ENCODE measurements at regions not wholly inside any gene's neighbourhood (a gene's known extent, or its start where the extent isn't known, plus 50 kb on each side); places are given as distances from the start of the nearest gene placed in this dataset.

DNA sequence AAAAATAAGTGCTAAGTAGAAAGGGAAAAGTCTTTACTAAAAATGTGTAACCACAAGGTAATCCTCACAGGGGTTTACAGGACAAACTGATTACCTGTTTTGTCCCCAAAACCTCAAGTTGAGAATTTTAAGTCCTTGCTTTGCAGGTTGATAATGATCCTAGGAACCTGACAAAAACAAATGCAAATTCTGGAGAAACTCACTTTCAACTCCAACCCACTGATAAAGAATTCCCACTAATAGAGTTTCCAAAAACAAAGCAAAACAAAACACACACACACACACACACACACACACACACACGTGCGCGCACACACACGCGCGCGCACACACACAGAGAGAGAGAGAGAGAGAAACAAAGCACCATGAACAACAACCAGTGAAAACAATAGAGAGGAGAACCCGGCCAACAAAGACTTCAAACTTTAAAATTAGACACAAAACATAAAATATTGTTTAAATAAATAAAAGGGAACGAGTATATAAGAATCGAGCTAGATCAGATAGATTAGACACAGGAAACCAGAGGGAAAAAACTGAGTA is 187.0 kb upstream of the FOXN3 start:
- H3K4me1 ChIP-seq (ENCODE audit: control insufficient read depth, low read length), result no peaks in the 10 kb centered on the region
- no peak for TF ChIP-seq CTCF (IDR thresholded peaks at IDR 0.05; ENCODE audit: low read depth, low read length, poor library complexity, severe bottlenecking)
- no peaks in the 10 kb centered on the region for H3K79me2 ChIP-seq (ENCODE audit: control insufficient read depth, low read length)
- no peaks in the 10 kb centered on the region for H3F3A ChIP-seq (ENCODE audit: control insufficient read depth, insufficient read depth)
- no peaks in the 10 kb centered on the region for H3K9me2 ChIP-seq (replicated peaks; ENCODE audit: control insufficient read depth, low read length)
- H3K27ac ChIP-seq (ENCODE audit: low read depth, low read length), result no peak overlapping the region
- no peak overlapping the region for H3K4me2 ChIP-seq (ENCODE audit: low read length)
- H4K20me1 ChIP-seq (ENCODE audit: control insufficient read depth, insufficient read depth, low read depth, low read length), result no peaks in the 10 kb centered on the region
- no peaks in the 10 kb centered on the region for H3K27me3 ChIP-seq (ENCODE audit: control insufficient read depth, low read length)
- H3K9me3 ChIP-seq (ENCODE audit: control insufficient read depth, insufficient read depth, low read length), result peaks cover 14% of the 10 kb centered on the region; the same call in 1 of the 2 replicates
- H3K36me3 ChIP-seq (ENCODE audit: control insufficient read depth, low read length), result no peaks in the 10 kb centered on the region
- no peak overlapping the region for H3K4me3 ChIP-seq (ENCODE audit: low read length)

GRCh38 chr14:89600950-89601826 is 184.2 kb upstream of the FOXN3 start:
- Histone ChIP-seq H3K27me3 (ENCODE audit: control insufficient read depth, low read length) (no peaks in the 10 kb centered on the region), H3F3A (ENCODE audit: control insufficient read depth, insufficient read depth) (no peaks in the 10 kb centered on the region), H4K20me1 (ENCODE audit: control insufficient read depth, insufficient read depth, low read depth, low read length) (no peaks in the 10 kb centered on the region), H3K36me3 (ENCODE audit: control insufficient read depth, low read length) (no peaks in the 10 kb centered on the region), H3K27ac (ENCODE audit: low read depth, low read length) (no peak overlapping the region), H3K4me3 (ENCODE audit: low read length) (no peak overlapping the region), H3K9me3 (ENCODE audit: control insufficient read depth, insufficient read depth, low read length) (peaks cover 31% of the 10 kb centered on the region), H3K4me2 (ENCODE audit: low read length) (no peak overlapping the region), H3K79me2 (ENCODE audit: control insufficient read depth, low read length) (no peaks in the 10 kb centered on the region), H3K9me2 (replicated peaks; ENCODE audit: control insufficient read depth, low read length) (no peaks in the 10 kb centered on the region), H3K4me1 (ENCODE audit: control insufficient read depth, low read length) (no peaks in the 10 kb centered on the region)
- TF ChIP-seq CTCF (IDR thresholded peaks at IDR 0.05; ENCODE audit: low read depth, low read length, poor library complexity, severe bottlenecking) (no peak), EZH2phosphoT487 (IDR thresholded peaks at IDR 0.05; ENCODE audit: borderline replicate concordance, low read length) (no peak)

- Histone ChIP-seq H3F3A (ENCODE audit: control insufficient read depth, insufficient read depth) (no peaks in the 10 kb centered on the region), H3K9me2 (replicated peaks; ENCODE audit: control insufficient read depth, low read length) (no peaks in the 10 kb centered on the region), H3K27me3 (ENCODE audit: control insufficient read depth, low read length) (no peaks in the 10 kb centered on the region), H3K4me3 (ENCODE audit: low read length) (no peak overlapping the region), H4K20me1 (ENCODE audit: control insufficient read depth, insufficient read depth, low read depth, low read length) (no peaks in the 10 kb centered on the region), H3K27ac (ENCODE audit: low read depth, low read length) (no peak overlapping the region), H3K4me1 (ENCODE audit: control insufficient read depth, low read length) (no peaks in the 10 kb centered on the region), H3K36me3 (ENCODE audit: control insufficient read depth, low read length) (no peaks in the 10 kb centered on the region), H3K9me3 (ENCODE audit: control insufficient read depth, insufficient read depth, low read length) (peaks cover 31% of the 10 kb centered on the region), H3K79me2 (ENCODE audit: control insufficient read depth, low read length) (no peaks in the 10 kb centered on the region), H3K4me2 (ENCODE audit: low read length) (no peak overlapping the region)
- TF ChIP-seq CTCF (IDR thresholded peaks at IDR 0.05; ENCODE audit: low read depth, low read length, poor library complexity, severe bottlenecking), result no peak
Observed at GRCh38 chr14:89600029-89600428, 183.0 kb upstream of the FOXN3 start.

All from DOHH2 (cell line).